Body of pancreas (tissue), 4 donors: ENCODE measurements at regions not wholly inside any gene's neighbourhood (a gene's known extent, or its start where the extent isn't known, plus 50 kb on each side); places are given as distances from the start of the nearest gene placed in this dataset.

Source experiments
- CTCF ChIP-seq, 7 experiments: fragments of 450-650 bp in 4 of 7; fragments of 200-600 bp in 3 of 7; sonication (generic) in 3 of 7; IDR thresholded peaks; one replicate each; pipeline ENCODE4 v1.5.1; 2016 to 2019; ENCODE audit warnings: antibody characterized with exemption in 7 of 7
- POLR2A ChIP-seq, 3 donors: fragments of 450-650 bp; IDR thresholded peaks; one replicate each; pipeline ENCODE4 v1.6.1; 2016; ENCODE audit warnings: antibody characterized with exemption in 3 of 3, mild to moderate bottlenecking in 2 of 3

- TF ChIP-seq CTCF (IDR thresholded peaks at IDR 0.05) = no peak
- TF ChIP-seq POLR2A (IDR thresholded peaks at IDR 0.05) = no peak
Observed at GRCh38 chr14:85468816-85469215, 61.1 kb upstream of the FLRT2 start.
